GM12878 (cell line): ENCODE measurements at regions not wholly inside any gene's neighbourhood (a gene's known extent, or its start where the extent isn't known, plus 50 kb on each side); places are given as distances from the start of the nearest gene placed in this dataset.

Experiments
- ATAC-seq: fragments of 200-7000 bp; cut with Tn5 transposase; 3 replicates; pipeline ENCODE4 v1.9.1; 2020; ENCODE audit warnings: mild to moderate bottlenecking, moderate library complexity
- BruUV-seq: library from RNA; stranded (reverse); fragments of 400-500 nt; replicated peaks from 2 replicates; lab custom pipeline; 2021; lab: Mats Ljungman, UMichigan
- CTCF ChIA-PET: fragments of 300-600 bp; sonication (Branson Sonifier 250); formaldehyde crosslinking; extraction: SDS; loops from one replicate; lab custom pipeline; 2021; ENCODE audit warnings: inconsistent platforms; lab: Yijun Ruan, JAX
- POLR2A ChIA-PET: fragments of 350-600 bp; formaldehyde crosslinking; extraction: SDS; loops from one replicate; lab custom pipeline; 2021; ENCODE audit warnings: inconsistent platforms; lab: Charles Lee
- RAD21 ChIA-PET: fragments of 300-600 bp; sonication (Branson Sonifier 250); formaldehyde crosslinking; loops from one replicate; lab custom pipeline; 2023; ENCODE audit warnings: antibody characterized with exemption; ENCODE audit not compliant: unreplicated experiment; lab: Charles Lee
- SMC1A ChIA-PET: fragments of 300-600 bp; sonication (Branson Sonifier 250); formaldehyde crosslinking; loops from one replicate; lab custom pipeline; 2023; ENCODE audit not compliant: unreplicated experiment, uncharacterized antibody; lab: Charles Lee
- DNase-seq: peaks from one replicate; pipeline ENCODE4 v3.0.0-alpha.2; 2011; ENCODE audit warnings: low read depth, low spot score
- FAIRE-seq: peaks from 3 replicates; lab custom pipeline; 2011; peaks lifted over from hg19 to GRCh38; lab: Jason Lieb, UNC
- H2AFZ ChIP-seq: 2 replicates; pipeline ENCODE4 v1.6.0; 2011; ENCODE audit warnings: low read depth, low read length, control low read depth; ENCODE audit not compliant: control insufficient read depth
- H3K27ac ChIP-seq: 2 replicates; pipeline ENCODE4 v1.5.1; 2011; ENCODE audit warnings: control low read depth; ENCODE audit not compliant: control insufficient read depth, insufficient read depth
- H3K27me3 ChIP-seq, 2 experiments: replicated peaks in 1 of 2; 2 replicates each; pipeline versions ENCODE4 v1.6.0 to v1.6.1; 2011; ENCODE audit warnings: low read length in 1 of 2; ENCODE audit not compliant: control insufficient read depth in 2 of 2, insufficient read depth in 2 of 2
- H3K36me3 ChIP-seq, 2 experiments: 2 replicates each; pipeline ENCODE4 v1.5.1; 2011; ENCODE audit warnings: low read length in 1 of 2; ENCODE audit not compliant: control insufficient read depth in 2 of 2, insufficient read depth in 2 of 2
- H3K4me1 ChIP-seq: 2 replicates; pipeline ENCODE4 v1.6.1; 2011; ENCODE audit warnings: mild to moderate bottlenecking, low read length, moderate library complexity, mixed read lengths; ENCODE audit not compliant: control insufficient read depth, insufficient read depth
- H3K4me2 ChIP-seq: 2 replicates; pipeline ENCODE4 v1.6.0; 2011; ENCODE audit warnings: control low read depth; ENCODE audit not compliant: control insufficient read depth, insufficient read depth
- H3K4me3 ChIP-seq: fragments of 200-600 bp; sonication (generic); 2 replicates; pipeline ENCODE4 v1.5.1; 2016
- H3K79me2 ChIP-seq: 2 replicates; pipeline ENCODE4 v1.6.0; 2011; ENCODE audit warnings: low read length; ENCODE audit not compliant: control insufficient read depth, insufficient read depth
- H3K9ac ChIP-seq: 2 replicates; pipeline ENCODE4 v1.8.0; 2011; ENCODE audit warnings: low read length, control low read depth, mixed read lengths; ENCODE audit not compliant: control insufficient read depth, insufficient read depth
- H3K9me3 ChIP-seq: replicated peaks from 3 replicates; pipeline ENCODE4 v1.5.1; 2011; ENCODE audit warnings: mild to moderate bottlenecking, low read length; ENCODE audit not compliant: control insufficient read depth, insufficient read depth
- H4K20me1 ChIP-seq: 2 replicates; pipeline ENCODE4 v1.6.0; 2011; ENCODE audit not compliant: control insufficient read depth, insufficient read depth
- ATF3 ChIP-seq: IDR thresholded peaks from 2 replicates; pipeline ENCODE4 v1.6.1; 2011; ENCODE audit warnings: low read depth, mild to moderate bottlenecking, low read length, moderate library complexity, borderline replicate concordance; ENCODE audit errors: extremely low read depth
- BACH1 ChIP-seq: fragments of 450-650 bp; IDR thresholded peaks from 2 replicates; pipeline ENCODE4 v1.6.1; 2017; ENCODE audit warnings: mild to moderate bottlenecking, borderline replicate concordance
- BMI1 ChIP-seq: fragments of 450-650 bp; IDR thresholded peaks from 2 replicates; pipeline ENCODE4 v1.6.1; 2016; ENCODE audit warnings: mild to moderate bottlenecking, moderate library complexity, borderline replicate concordance
- NR2F1 ChIP-seq: fragments of 450-650 bp; conservative IDR thresholded peaks from 2 replicates; pipeline ENCODE4 v1.6.1; 2017; ENCODE audit warnings: mild to moderate bottlenecking
- PKNOX1 ChIP-seq: fragments of 450-650 bp; IDR thresholded peaks from 2 replicates; pipeline ENCODE4 v1.6.1; 2016; ENCODE audit warnings: mild to moderate bottlenecking
- POLR2AphosphoS5 ChIP-seq: IDR thresholded peaks from 2 replicates; pipeline ENCODE4 v1.6.1; 2011; ENCODE audit warnings: mild to moderate bottlenecking, low read length, inconsistent platforms
- WGBS: methylation state at CpG from one replicate; pipeline ENCODE4 v1.1.6; 2016; ENCODE audit warnings: low lambda C conversion rate; ENCODE audit not compliant: insufficient replicate concordance, insufficient coverage; ENCODE audit errors: missing lambda C conversion rate; 5-methylcytosine and 5-hydroxymethylcytosine counted together
- in situ Hi-C: fragments of 300-500 bp; cut with MboI; formaldehyde crosslinking; loops from 9 replicates; pipeline ENCODE4 v1.14.3; 2018; ENCODE audit warnings: mixed read lengths
- intact Hi-C: fragments of 100-400 bp; cut with micrococcal nuclease; formaldehyde crosslinking; loops from one replicate; pipeline ENCODE4 v1.14.2; 2022; ENCODE audit not compliant: unreplicated experiment
- TF ChIP-seq, protein P1 (sequence below): IDR thresholded peaks from 2 replicates; pipeline ENCODE4 v1.6.1; 2011; ENCODE audit warnings: borderline replicate concordance, low read depth, mild to moderate bottlenecking, moderate library complexity, low read length; ENCODE audit not compliant: insufficient read depth, poor library complexity, severe bottlenecking

- H3K4me3 ChIP-seq: no peak overlapping the region
- SMC1A ChIA-PET: interaction anchor here (1.4 to 1.7 kb wide), 3 partner anchors 8 to 96 kb away, joined by 3 to 7 read pairs (median 4); no protein-coding TSS in a partner anchor
- no peaks in the 10 kb centered on the region for H3K9me3 ChIP-seq
- H3K79me2 ChIP-seq: no peaks in the 10 kb centered on the region
- H3K4me1 ChIP-seq: no peaks in the 10 kb centered on the region
- ATAC-seq (no peak), DNase-seq (no peak), FAIRE-seq (no peak)
- no peak for TF ChIP-seq POLR2AphosphoS5
- TF ChIP-seq ATF3: no peak
- no peak for TF ChIP-seq PKNOX1
- no peak for TF ChIP-seq BACH1
- H3K9ac ChIP-seq: no peak overlapping the region
- RAD21 ChIA-PET: interaction anchor here (0.8 to 1.1 kb wide), 2 partner anchors 10 to 95 kb away, joined by 3 read pairs; no protein-coding TSS in a partner anchor
- 65% methylated on average over 3 of the region's 3 CpGs for WGBS
- H2AFZ ChIP-seq: no peak overlapping the region
- no peak overlapping the region for H3K4me2 ChIP-seq
- no peak overlapping the region for H3K27ac ChIP-seq
- CTCF ChIA-PET: interaction anchor here (0.6 to 1.6 kb wide), 3 partner anchors 9 to 17 kb away, joined by 3 to 6 read pairs (median 3); no protein-coding TSS in a partner anchor
- no peaks in the 10 kb centered on the region for H4K20me1 ChIP-seq
- in situ Hi-C loops: no loop called here
- H3K36me3 ChIP-seq: no peaks in the 10 kb centered on the region
- no TSS peak for BruUV-seq
- H3K27me3 ChIP-seq: no peaks in the 10 kb centered on the region
- POLR2A ChIA-PET: no interaction called here
- intact Hi-C loops: no loop called here
Observed at GRCh38 chr6:130603391-130603790, 223.8 kb upstream of the SMLR1 start.

DNA sequence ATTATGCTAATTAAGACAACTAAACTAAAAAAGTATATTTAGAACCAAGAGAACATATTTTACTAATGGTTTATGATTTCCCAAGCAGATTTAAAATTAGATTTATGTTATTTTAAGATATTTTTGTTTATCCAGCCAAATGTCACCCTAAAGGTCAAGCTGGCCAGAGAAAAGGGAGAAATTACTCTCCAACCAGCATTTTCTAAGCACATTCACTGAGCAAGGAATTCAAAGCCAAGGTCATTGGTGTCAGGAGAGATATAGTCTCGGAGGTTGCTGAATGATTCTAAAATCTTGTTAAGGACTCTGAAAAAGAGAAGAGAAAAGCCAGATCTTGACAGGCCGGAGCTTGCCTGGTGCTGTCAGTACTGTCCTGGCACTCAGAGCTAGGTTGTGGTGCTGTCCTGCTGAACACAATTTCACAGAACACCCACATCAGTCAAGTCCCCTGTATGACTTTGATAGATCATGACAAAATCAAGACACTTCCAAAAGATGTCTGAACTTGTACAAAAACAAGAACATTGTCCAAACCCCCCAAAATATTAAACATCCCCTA is 222.3 kb upstream of the SMLR1 start:
- Histone ChIP-seq H3K36me3 (no peaks in the 10 kb centered on the region), H3K79me2 (no peaks in the 10 kb centered on the region), H3K27ac (no peak overlapping the region), H3K9me3 (no peaks in the 10 kb centered on the region), H3K9ac (no peak overlapping the region), H3K27me3 (no peaks in the 10 kb centered on the region), H3K4me3 (no peak overlapping the region), H3K4me2 (no peak overlapping the region), H4K20me1 (no peaks in the 10 kb centered on the region), H2AFZ (no peak overlapping the region), H3K4me1 (no peaks in the 10 kb centered on the region)
- in situ Hi-C loops (no loop called here), intact Hi-C loops (no loop called here)
- 17% methylated on average over 2 of the region's 2 CpGs for WGBS
- 0 out of 2 replicates have a peak, but pooled peaks have one; percentile 18 for TF ChIP-seq NR2F1
- TF ChIP-seq, protein P1, sequence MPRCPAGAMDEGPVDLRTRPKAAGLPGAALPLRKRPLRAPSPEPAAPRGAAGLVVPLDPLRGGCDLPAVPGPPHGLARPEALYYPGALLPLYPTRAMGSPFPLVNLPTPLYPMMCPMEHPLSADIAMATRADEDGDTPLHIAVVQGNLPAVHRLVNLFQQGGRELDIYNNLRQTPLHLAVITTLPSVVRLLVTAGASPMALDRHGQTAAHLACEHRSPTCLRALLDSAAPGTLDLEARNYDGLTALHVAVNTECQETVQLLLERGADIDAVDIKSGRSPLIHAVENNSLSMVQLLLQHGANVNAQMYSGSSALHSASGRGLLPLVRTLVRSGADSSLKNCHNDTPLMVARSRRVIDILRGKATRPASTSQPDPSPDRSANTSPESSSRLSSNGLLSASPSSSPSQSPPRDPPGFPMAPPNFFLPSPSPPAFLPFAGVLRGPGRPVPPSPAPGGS: no peak
- TF ChIP-seq BMI1: no peak
- no peak for ATAC-seq
- ChIA-PET SMC1A (interaction anchor here (0.7 to 2.0 kb wide), 13 partner anchors 10 to 120 kb away, joined by 3 to 15 read pairs (median 4); no protein-coding TSS in a partner anchor), CTCF (interaction anchor here (1.4 to 1.6 kb wide), 4 partner anchors 9 to 207 kb away, joined by 3 to 6 read pairs (median 4); no protein-coding TSS in a partner anchor), POLR2A (interaction anchor here (1.0 to 1.6 kb wide), 2 partner anchors 10 to 87 kb away, joined by 3 to 8 read pairs; no protein-coding TSS in a partner anchor), RAD21 (interaction anchor here (0.8 to 1.6 kb wide), 5 partner anchors 11 to 48 kb away, joined by 3 to 6 read pairs (median 3); no protein-coding TSS in a partner anchor)
- DNase-seq: no peak
- FAIRE-seq: no peak
- BruUV-seq: no TSS peak
